ENCODE measurements at regions not wholly inside any gene's neighbourhood (a gene's known extent, or its start where the extent isn't known, plus 50 kb on each side); places are given as distances from the start of the nearest gene placed in this dataset.

GRCh38 chrX:4909348-4909747 is 1195.9 kb upstream of the PRKX start:
- no peak for TF ChIP-seq CTCF (conservative IDR thresholded peaks at IDR 0.05; ENCODE audit: low read depth in 2 of 2)
- TF ChIP-seq EZH2 (IDR thresholded peaks at IDR 0.05; ENCODE audit: low read depth, unreplicated experiment): no peak
- no peak for TF ChIP-seq JUNB (IDR thresholded peaks at IDR 0.05; ENCODE audit: unreplicated experiment)
- no peak for TF ChIP-seq POLR2AphosphoS5 (IDR thresholded peaks at IDR 0.05; ENCODE audit: low read depth)
- TF ChIP-seq, protein P1, sequence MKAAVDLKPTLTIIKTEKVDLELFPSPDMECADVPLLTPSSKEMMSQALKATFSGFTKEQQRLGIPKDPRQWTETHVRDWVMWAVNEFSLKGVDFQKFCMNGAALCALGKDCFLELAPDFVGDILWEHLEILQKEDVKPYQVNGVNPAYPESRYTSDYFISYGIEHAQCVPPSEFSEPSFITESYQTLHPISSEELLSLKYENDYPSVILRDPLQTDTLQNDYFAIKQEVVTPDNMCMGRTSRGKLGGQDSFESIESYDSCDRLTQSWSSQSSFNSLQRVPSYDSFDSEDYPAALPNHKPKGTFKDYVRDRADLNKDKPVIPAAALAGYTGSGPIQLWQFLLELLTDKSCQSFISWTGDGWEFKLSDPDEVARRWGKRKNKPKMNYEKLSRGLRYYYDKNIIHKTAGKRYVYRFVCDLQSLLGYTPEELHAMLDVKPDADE (IDR thresholded peaks at IDR 0.05): no peak
- TF ChIP-seq REST (IDR thresholded peaks at IDR 0.05; ENCODE audit: unreplicated experiment): no peak
- TF ChIP-seq ZNF114 (CRISPR knock-in tag; IDR thresholded peaks at IDR 0.05): no peak
- no peak for TF ChIP-seq EZH2phosphoT487 (IDR thresholded peaks at IDR 0.05; ENCODE audit: unreplicated experiment)
- TF ChIP-seq CREB1 (CRISPR knock-in tag; IDR thresholded peaks at IDR 0.05; ENCODE audit: low read depth): no peak
- no peak for TF ChIP-seq STAT1 (IDR thresholded peaks at IDR 0.05; ENCODE audit: unreplicated experiment)
- no peak for TF ChIP-seq NANOG (IDR thresholded peaks at IDR 0.05; ENCODE audit: borderline replicate concordance)
